Type B pancreatic cell (in vitro differentiated cells): ENCODE measurements at regions not wholly inside any gene's neighbourhood (a gene's known extent, or its start where the extent isn't known, plus 50 kb on each side); places are given as distances from the start of the nearest gene placed in this dataset.

Source experiments
- DNase-seq: peaks from one replicate; pipeline ENCODE4 v3.0.0; 2021; ENCODE audit warnings: mixed read lengths; ENCODE audit not compliant: unreplicated experiment; ENCODE audit errors: extremely low spot score
- H3K27ac Mint-ChIP-seq: 2 replicates; pipeline ENCODE4 v1.8.0; 2021; ENCODE audit warnings: mild to moderate bottlenecking, mixed read lengths
- H3K27me3 Mint-ChIP-seq: 2 replicates; pipeline ENCODE4 v1.8.0; 2021; ENCODE audit warnings: mixed read lengths
- H3K36me3 Mint-ChIP-seq: 2 replicates; pipeline ENCODE4 v1.8.0; 2021; ENCODE audit warnings: mixed read lengths
- H3K4me1 Mint-ChIP-seq: one replicate; pipeline ENCODE4 v1.8.0; 2021; ENCODE audit warnings: mixed read lengths; ENCODE audit not compliant: unreplicated experiment
- H3K4me3 Mint-ChIP-seq: 2 replicates; pipeline ENCODE4 v1.8.0; 2021; ENCODE audit warnings: mild to moderate bottlenecking, mixed read lengths
- H3K9me3 Mint-ChIP-seq: 2 replicates; pipeline ENCODE4 v1.8.0; 2021; ENCODE audit warnings: mixed read lengths
- TF ChIP-seq, protein P1 (sequence below): fragments of 200-600 bp; sonication (generic); conservative IDR thresholded peaks from 2 replicates; pipeline ENCODE4 v1.5.0; 2021; ENCODE audit warnings: antibody characterized with exemption, mild to moderate bottlenecking

DNA sequence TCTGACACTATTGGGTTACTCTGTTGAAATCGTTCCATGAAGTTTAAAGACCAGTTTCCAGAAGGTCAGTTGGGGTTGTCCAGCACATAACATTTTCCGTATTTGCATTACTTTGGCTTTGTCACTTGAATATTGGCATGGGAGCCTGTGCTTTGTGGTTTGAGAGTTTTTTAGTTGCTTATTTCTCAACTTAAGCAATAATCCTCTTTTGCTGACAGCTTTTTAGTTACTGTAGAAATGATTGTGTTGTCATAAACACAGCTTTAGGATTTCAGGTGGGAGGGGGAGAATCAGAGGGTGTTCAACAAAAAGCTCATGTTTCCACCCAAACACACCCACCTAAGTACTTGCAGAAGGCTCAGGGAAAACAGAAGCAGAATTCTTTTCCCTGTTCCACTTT lies 210.7 kb upstream of the TLL1 start:
- Mint-ChIP-seq H3K36me3 (no peaks in the 10 kb centered on the region), H3K9me3 (no peaks in the 10 kb centered on the region), H3K4me1 (peaks cover 4% of the 10 kb centered on the region), H3K27me3 (no peaks in the 10 kb centered on the region), H3K4me3 (no peak overlapping the region), H3K27ac (no peak overlapping the region)
- no peak for DNase-seq
- TF ChIP-seq, protein P1, sequence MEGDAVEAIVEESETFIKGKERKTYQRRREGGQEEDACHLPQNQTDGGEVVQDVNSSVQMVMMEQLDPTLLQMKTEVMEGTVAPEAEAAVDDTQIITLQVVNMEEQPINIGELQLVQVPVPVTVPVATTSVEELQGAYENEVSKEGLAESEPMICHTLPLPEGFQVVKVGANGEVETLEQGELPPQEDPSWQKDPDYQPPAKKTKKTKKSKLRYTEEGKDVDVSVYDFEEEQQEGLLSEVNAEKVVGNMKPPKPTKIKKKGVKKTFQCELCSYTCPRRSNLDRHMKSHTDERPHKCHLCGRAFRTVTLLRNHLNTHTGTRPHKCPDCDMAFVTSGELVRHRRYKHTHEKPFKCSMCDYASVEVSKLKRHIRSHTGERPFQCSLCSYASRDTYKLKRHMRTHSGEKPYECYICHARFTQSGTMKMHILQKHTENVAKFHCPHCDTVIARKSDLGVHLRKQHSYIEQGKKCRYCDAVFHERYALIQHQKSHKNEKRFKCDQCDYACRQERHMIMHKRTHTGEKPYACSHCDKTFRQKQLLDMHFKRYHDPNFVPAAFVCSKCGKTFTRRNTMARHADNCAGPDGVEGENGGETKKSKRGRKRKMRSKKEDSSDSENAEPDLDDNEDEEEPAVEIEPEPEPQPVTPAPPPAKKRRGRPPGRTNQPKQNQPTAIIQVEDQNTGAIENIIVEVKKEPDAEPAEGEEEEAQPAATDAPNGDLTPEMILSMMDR: no peak

DNA sequence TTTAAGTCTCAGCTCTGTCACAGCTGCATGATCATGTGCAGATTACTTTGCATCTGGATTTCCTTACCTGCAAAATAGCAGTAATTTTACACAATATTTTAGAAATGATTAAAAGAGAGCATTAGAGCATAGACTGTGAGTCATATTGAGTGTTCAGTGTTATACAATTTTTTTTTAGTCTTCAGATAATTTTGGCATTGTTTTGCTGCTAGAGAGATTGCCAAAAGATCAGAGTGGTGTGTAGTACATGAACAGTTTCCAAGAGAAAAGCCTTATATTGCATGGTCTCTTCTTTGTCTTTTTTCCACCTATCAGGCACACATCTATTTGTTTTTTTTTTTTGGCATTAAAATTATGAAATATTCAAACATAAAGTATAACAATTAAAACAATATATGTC lies 209.6 kb upstream of the TLL1 start:
- Mint-ChIP-seq H3K27ac (no peak overlapping the region), H3K4me1 (peaks cover 4% of the 10 kb centered on the region), H3K27me3 (no peaks in the 10 kb centered on the region), H3K36me3 (no peaks in the 10 kb centered on the region), H3K4me3 (no peak overlapping the region), H3K9me3 (no peaks in the 10 kb centered on the region)
- DNase-seq: no peak
- TF ChIP-seq, protein P1: no peak

DNA sequence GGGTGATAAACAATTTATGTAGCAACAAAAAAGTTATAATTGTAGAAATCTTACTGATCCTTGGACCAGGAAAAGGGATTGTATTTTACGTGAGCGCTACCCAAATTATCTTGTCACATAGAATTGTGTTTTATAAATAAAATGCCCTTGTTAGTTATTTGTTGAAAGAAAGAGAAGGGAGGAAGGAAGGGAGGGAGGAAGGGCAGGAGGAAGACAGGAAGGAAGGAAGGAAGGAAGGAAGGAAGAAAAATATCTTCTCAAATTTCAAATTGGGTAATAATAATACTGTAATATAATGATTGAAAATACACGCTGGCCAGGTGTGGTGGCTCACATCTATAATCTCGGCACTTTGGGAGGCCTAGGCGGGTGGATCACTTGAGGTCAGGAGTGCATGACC lies 206.2 kb upstream of the TLL1 start:
- DNase-seq: no peak
- H3K27ac Mint-ChIP-seq: no peak overlapping the region
- H3K4me1 Mint-ChIP-seq: peaks cover 4% of the 10 kb centered on the region
- H3K27me3 Mint-ChIP-seq: no peaks in the 10 kb centered on the region
- H3K36me3 Mint-ChIP-seq: no peaks in the 10 kb centered on the region
- no peak overlapping the region for H3K4me3 Mint-ChIP-seq
- TF ChIP-seq, protein P1: no peak
- no peaks in the 10 kb centered on the region for H3K9me3 Mint-ChIP-seq

DNA sequence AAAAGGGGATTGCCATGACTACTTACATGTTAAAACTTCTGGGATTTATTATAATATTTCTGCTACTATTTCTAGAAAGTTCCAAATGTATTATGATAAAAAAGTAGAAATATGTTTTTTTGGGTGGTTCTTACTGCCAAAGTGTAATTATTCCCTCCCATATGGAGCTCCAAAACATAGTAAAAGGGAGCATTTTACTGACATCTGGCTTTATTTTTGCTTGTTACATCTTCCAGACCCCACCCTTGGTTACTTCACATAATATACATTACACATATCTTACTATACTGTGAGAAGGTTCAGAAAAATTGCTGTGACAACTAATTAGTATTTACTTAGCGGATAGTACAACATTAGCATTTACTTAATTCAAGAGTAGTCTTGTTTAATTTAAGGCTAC lies 205.1 kb upstream of the TLL1 start:
- no peaks in the 10 kb centered on the region for H3K36me3 Mint-ChIP-seq
- no peaks in the 10 kb centered on the region for H3K9me3 Mint-ChIP-seq
- H3K27me3 Mint-ChIP-seq: no peaks in the 10 kb centered on the region
- H3K4me3 Mint-ChIP-seq: no peak overlapping the region
- H3K4me1 Mint-ChIP-seq: peaks cover under 1% of the 10 kb centered on the region
- no peak overlapping the region for H3K27ac Mint-ChIP-seq
- TF ChIP-seq, protein P1: no peak
- DNase-seq: no peak

DNA sequence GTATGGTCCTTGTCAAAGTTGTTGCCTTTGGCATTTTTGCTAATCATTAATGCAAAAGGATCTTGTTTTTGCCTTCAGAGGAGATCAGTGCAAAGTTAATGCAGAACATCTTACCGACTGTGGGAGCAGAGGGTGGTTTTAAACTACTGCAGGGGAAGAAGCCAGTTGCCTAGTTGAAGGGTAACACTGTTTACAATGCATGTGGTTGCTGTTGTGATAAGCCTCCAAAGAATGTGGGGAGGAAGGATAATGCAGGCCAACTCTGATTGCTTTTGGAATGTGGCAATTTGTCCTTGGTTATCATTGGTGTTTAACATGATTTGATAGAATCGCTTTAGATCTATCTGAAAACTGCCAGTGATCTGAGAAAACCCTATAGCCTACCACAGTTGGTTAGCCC lies 204.3 kb upstream of the TLL1 start:
- no peaks in the 10 kb centered on the region for H3K36me3 Mint-ChIP-seq
- H3K4me3 Mint-ChIP-seq: no peak overlapping the region
- TF ChIP-seq, protein P1: no peak
- no peaks in the 10 kb centered on the region for H3K4me1 Mint-ChIP-seq
- DNase-seq: no peak
- H3K9me3 Mint-ChIP-seq: no peaks in the 10 kb centered on the region
- H3K27me3 Mint-ChIP-seq: no peaks in the 10 kb centered on the region
- H3K27ac Mint-ChIP-seq: no peak overlapping the region

DNA sequence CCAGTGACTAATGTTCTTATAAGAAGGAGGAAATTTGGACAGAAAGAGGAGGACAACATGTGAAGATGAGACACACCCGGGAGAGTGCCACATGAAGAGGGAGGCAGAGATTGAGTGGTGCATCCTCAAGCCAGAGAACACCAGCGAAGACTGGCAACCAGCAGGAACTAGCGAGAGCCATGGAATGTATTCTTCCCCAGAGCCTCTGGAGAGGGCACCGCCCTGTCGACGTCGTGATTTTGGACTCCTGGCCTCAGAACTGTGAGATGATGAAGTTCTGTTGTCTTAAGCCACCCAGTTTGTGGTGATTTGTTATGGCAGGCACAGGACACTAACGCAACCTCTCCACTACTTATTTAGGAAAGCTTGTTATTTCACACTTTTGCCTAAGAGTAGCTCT lies 196.0 kb upstream of the TLL1 start:
- H3K4me3 Mint-ChIP-seq: no peak overlapping the region
- TF ChIP-seq, protein P1: no peak
- no peaks in the 10 kb centered on the region for H3K4me1 Mint-ChIP-seq
- H3K27me3 Mint-ChIP-seq: no peaks in the 10 kb centered on the region
- no peaks in the 10 kb centered on the region for H3K9me3 Mint-ChIP-seq
- H3K36me3 Mint-ChIP-seq: no peaks in the 10 kb centered on the region
- H3K27ac Mint-ChIP-seq: no peak overlapping the region
- no peak for DNase-seq
